Activated B cell treated with CpG ODN at 0.5 μM for 24 hours (primary cell): ENCODE measurements at regions not wholly inside any gene's neighbourhood (a gene's known extent, or its start where the extent isn't known, plus 50 kb on each side); places are given as distances from the start of the nearest gene placed in this dataset.

Source experiments
- ATAC-seq: fragments of 200-7000 bp; cut with Tn5 transposase; one replicate; pipeline ENCODE4 v1.10.0; 2021; ENCODE audit warnings: low read depth, mild to moderate bottlenecking, moderate library complexity
- CTCF ChIA-PET: fragments of 350-600 bp; sonication (Branson Sonifier 250); formaldehyde crosslinking; loops from one replicate; lab custom pipeline; 2021; ENCODE audit warnings: antibody characterized with exemption; lab: Charles Lee
- POLR2A ChIA-PET: fragments of 350-600 bp; sonication (Branson Sonifier 250); formaldehyde crosslinking; loops from one replicate; lab custom pipeline; 2021; ENCODE audit warnings: antibody characterized with exemption; lab: Charles Lee
- DNase-seq: peaks from one replicate; pipeline ENCODE4 v3.0.0; 2022
- H3K27ac Mint-ChIP-seq: one replicate; pipeline ENCODE4 v1.8.0; 2020; ENCODE audit warnings: mixed read lengths
- H3K27me3 Mint-ChIP-seq: one replicate; pipeline ENCODE4 v1.8.0; 2021; ENCODE audit warnings: mixed read lengths
- H3K36me3 Mint-ChIP-seq: one replicate; pipeline ENCODE4 v1.8.0; 2021; ENCODE audit warnings: low read depth, mixed read lengths
- H3K4me1 Mint-ChIP-seq: one replicate; pipeline ENCODE4 v1.8.0; 2021; ENCODE audit warnings: mixed read lengths
- H3K4me3 Mint-ChIP-seq: one replicate; pipeline ENCODE4 v1.8.0; 2020; ENCODE audit warnings: mild to moderate bottlenecking, mixed read lengths
- H3K9me3 Mint-ChIP-seq: one replicate; pipeline ENCODE4 v1.8.0; 2020; ENCODE audit warnings: mixed read lengths
- CTCF ChIP-seq: fragments of 200-600 bp; IDR thresholded peaks from one replicate; pipeline ENCODE4 v1.8.0; 2022; ENCODE audit warnings: antibody characterized with exemption, mild to moderate bottlenecking
- intact Hi-C: fragments of 100-400 bp; cut with micrococcal nuclease; formaldehyde crosslinking; loops from one replicate; pipeline ENCODE4 v1.15.1; 2024

GRCh38 chr15:59945036-59945435 is 59.1 kb upstream of the FOXB1 start:
- no peak overlapping the region for H3K27ac Mint-ChIP-seq
- ATAC-seq (no peak), DNase-seq (no peak)
- H3K4me1 Mint-ChIP-seq = no peaks in the 10 kb centered on the region
- intact Hi-C loops = no loop called here
- ChIA-PET CTCF (no interaction called here), POLR2A (no interaction called here)
- TF ChIP-seq CTCF = no peak
- H3K4me3 Mint-ChIP-seq = no peak overlapping the region
- no peaks in the 10 kb centered on the region for H3K36me3 Mint-ChIP-seq
- H3K27me3 Mint-ChIP-seq = peaks cover 11% of the 10 kb centered on the region
- H3K9me3 Mint-ChIP-seq = peaks cover 5% of the 10 kb centered on the region

GRCh38 chr15:59941612-59942011 is 62.5 kb upstream of the FOXB1 start:
- Mint-ChIP-seq H3K27ac (no peak overlapping the region), H3K36me3 (no peaks in the 10 kb centered on the region), H3K4me1 (no peaks in the 10 kb centered on the region), H3K4me3 (no peak overlapping the region), H3K9me3 (no peaks in the 10 kb centered on the region), H3K27me3 (peaks cover 12% of the 10 kb centered on the region)
- intact Hi-C loops = no loop called here
- ChIA-PET CTCF (no interaction called here), POLR2A (no interaction called here)
- no peak for TF ChIP-seq CTCF
- ATAC-seq (no peak), DNase-seq (no peak)

- Mint-ChIP-seq H3K27me3 (peaks cover 9% of the 10 kb centered on the region), H3K4me1 (no peaks in the 10 kb centered on the region), H3K4me3 (no peak overlapping the region), H3K9me3 (no peaks in the 10 kb centered on the region), H3K27ac (no peak overlapping the region), H3K36me3 (no peaks in the 10 kb centered on the region)
- ChIA-PET CTCF (no interaction called here), POLR2A (no interaction called here)
- DNase-seq (no peak), ATAC-seq (no peak)
- intact Hi-C loops = no loop called here
- TF ChIP-seq CTCF = no peak
Measured at GRCh38 chr15:59940928-59941327, 63.2 kb upstream of the FOXB1 start.

- intact Hi-C loops = no loop called here
- Mint-ChIP-seq H3K9me3 (no peaks in the 10 kb centered on the region), H3K4me1 (no peaks in the 10 kb centered on the region), H3K36me3 (no peaks in the 10 kb centered on the region), H3K27ac (no peak overlapping the region), H3K27me3 (peaks cover 9% of the 10 kb centered on the region), H3K4me3 (no peak overlapping the region)
- CTCF ChIA-PET = no interaction called here
- ATAC-seq (no peak), DNase-seq (no peak)
- POLR2A ChIA-PET = no interaction called here
- TF ChIP-seq CTCF = no peak
Measured at GRCh38 chr15:59940456-59940855, 63.7 kb upstream of the FOXB1 start.

GRCh38 chr15:59936741-59937140 is 67.4 kb upstream of the FOXB1 start:
- ChIA-PET POLR2A (no interaction called here), CTCF (no interaction called here)
- H3K27me3 Mint-ChIP-seq = peaks cover 5% of the 10 kb centered on the region
- H3K27ac Mint-ChIP-seq = no peak overlapping the region
- no peak overlapping the region for H3K4me3 Mint-ChIP-seq
- no peak for TF ChIP-seq CTCF
- no peaks in the 10 kb centered on the region for H3K9me3 Mint-ChIP-seq
- DNase-seq (no peak), ATAC-seq (no peak)
- no peaks in the 10 kb centered on the region for H3K4me1 Mint-ChIP-seq
- intact Hi-C loops = no loop called here
- H3K36me3 Mint-ChIP-seq = no peaks in the 10 kb centered on the region
